HuH-7.5 (cell line): ENCODE measurements at regions not wholly inside any gene's neighbourhood (a gene's known extent, or its start where the extent isn't known, plus 50 kb on each side); places are given as distances from the start of the nearest gene placed in this dataset.
"Not testable (repeated sequence)": the region's sequence is repeated elsewhere in the genome, so short reads cannot be mapped to it uniquely, and the experiment has no call there.

Experiments used
- DNase-seq: peaks from one replicate; pipeline ENCODE4 v3.0.0; 2011; ENCODE audit warnings: low spot score

DNA sequence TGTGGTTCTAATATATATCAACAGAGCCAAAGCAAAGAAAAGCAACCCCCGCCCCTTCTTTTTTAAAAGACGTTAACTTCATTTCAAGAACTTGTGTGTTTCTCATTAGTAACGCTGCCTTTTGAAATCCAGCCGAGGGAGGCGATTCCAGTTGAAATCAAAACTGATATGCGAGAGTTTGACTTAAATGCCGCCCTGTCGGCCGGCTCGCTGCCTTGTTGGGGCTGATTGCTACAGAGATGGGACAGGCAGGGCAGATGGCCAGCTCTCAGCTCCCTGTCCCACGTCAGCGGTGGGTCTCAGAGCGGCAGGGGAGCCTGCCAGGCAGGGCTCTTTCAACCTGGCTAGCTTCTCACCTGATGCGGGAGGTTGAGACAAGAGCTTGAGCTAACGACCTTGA is 51.9 kb upstream of the ALX4 start:
- no peak for DNase-seq

DNA sequence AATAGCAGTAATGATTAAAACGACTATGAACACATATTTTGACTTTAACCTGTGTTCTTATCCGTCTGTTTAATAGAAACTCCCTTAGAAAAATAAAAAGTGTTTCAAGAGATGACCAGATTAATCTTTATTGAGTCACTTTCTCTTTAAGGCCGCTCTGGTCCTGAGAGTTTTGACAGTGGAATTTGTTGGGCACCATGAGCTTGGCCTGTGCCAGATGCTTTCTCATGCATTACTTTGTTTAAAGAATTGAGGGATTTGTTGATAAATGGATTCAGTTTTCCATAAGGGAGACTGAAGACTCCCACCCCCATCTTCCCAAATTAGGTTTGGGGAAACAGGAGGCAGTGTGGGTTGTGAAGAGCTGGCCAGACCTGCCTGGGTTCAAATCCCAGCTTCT is 53.2 kb upstream of the ALX4 start:
- no peak for DNase-seq

DNA sequence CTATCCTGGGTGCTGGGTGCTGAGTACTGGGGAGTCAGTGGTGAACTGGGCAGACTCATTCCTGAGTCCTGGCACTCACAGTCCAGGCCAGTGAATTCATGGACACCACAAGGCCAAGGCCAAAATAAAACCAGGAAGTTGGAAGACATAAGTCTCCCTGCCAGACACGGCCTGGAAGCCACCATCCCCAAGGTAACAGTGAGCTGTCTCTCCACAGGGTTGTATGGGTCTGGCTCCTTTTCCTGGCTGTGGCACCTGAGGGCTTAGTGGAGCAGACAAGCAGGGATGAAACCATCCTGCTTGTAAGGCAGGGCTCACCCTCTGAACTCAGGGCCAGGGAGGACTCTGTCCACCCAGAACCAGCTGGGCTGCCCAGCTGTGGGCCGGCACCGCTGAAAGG is 54.7 kb upstream of the ALX4 start:
- no peak for DNase-seq

DNA sequence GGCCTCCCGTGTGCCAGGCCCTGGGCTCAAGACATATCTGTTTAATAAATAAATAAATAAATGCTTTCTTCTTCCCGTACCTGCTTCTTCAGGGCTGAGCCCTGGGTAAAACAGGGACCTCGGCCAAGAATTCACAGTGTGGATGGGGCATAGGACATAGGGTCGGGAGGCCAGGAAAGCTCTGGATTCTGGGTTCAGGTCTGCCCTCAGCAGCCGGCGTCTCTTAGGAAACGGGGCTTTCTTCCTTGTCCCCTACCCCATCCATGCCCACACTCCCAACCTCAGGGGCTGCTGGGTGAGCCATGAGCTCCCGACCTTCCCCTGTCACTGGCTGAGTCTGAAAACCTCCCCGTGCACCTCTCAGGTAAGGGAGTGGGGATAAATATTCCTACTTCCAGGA is 55.7 kb upstream of the ALX4 start:
- no peak for DNase-seq

DNA sequence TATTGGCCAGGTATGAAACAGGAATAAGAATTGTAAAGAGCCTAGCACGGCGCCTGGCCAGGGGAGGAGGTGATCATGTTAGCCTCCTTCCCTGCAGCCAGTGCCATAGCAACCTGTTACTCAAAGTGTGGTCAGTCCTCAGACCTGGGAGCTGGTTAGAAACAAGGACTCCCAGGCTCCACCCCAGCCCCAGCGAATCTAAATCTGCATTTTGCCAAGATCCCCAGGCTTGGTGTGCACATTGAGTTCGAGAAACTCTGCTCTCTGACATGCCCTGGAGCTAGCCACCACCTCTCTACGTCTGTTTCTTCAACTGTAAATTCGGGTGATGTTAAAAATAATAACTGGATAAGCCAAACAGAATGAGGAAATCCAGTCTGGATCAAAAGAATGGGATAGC is 56.1 kb upstream of the ALX4 start:
- no peak for DNase-seq

DNA sequence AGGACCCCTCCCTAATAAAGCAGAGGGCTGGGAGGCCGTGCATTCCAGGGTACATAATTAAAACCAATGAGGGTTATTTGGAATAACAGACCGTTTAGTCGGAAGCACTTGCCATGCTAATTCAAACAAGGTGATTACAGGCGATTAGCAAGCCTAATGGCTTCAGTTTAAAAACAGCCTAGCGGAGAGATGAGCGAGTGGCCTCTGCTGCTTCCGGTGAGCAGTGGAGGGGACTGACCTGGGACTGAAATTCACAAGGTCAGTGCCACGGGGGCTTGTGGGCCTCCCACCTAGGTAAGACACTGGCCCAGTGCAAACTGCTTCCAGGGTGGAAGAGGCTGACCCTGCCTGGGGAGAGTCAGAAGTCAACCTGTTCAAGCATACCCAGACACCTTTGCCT is 56.8 kb upstream of the ALX4 start:
- no peak for DNase-seq

DNA sequence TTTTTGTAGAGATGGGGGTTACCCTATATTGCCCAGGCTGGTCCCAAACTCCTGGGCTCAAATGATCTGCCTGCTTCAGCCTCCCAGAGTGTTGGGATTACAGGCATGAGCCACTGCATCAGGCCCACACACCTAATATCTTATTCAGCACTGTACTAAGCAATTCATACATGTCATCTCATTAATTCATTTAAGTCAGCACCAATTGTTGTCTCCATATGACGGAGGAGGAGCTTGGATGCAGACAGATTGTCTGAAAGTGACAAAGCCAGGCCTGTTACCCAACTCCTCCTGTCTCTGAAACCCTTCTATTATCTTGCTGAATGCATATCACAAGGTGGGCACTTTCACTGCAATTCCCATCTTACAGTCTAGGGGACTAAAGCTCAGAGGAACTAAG is 57.5 kb upstream of the ALX4 start:
- no peak for DNase-seq

DNA sequence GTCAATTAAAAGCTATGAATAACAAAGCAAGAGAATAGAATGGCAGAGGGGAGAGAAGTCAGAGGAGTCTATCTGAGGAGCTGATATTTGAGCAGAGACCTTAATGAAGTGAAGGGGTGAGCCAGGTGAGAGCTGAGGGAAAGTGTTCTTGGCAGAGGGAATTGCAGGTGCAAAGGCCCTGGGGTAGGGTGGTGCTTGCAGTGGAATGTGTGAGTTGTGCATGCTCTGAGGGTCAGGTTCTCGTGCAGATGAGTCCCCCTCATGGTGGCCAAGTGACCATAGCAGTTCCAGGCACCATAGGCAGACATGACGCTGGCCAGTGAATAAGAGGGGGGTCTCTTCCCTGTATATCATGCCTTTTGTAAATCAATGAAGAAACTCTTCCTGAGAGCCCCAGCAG is 58.9 kb upstream of the ALX4 start:
- DNase-seq = no peak

DNA sequence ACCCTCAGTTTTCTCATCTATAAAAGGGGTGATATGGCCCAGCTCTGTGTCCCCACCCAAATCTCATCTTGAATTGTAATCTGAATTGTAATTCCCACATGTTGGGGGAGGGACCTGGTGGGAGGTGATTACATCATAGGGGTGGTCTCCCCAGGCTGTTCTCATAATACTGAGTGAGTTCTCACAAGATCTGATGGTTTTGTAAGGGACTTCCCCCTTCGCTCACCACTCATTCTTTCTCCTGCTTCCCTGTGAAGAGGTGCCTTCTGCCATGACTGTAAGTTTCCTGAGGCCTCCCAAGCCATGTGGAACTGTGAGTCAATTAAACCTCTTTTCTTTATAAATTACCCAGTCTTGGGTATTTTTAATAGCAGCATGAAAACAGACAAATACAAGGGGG is 61.1 kb upstream of the ALX4 start:
- DNase-seq = not testable (repeated sequence)

DNA sequence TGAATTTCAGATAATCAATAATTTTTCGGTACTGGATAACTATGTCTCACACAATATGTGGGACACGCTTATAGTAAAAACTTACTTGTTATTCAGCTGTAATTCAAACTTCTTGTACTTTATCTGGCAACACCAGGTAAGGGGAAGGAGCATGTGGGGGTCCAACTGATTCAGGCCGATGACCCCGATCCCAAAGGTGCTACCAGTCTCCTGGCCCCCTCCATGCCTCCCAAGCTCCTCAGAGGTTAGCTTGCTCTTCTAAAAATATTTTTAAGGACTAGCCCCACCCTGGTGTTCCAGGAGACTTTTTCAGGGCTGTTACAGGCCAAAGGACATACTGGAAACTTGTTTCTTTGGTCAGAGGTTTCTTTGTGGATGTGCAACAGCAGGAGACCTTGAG is 61.8 kb upstream of the ALX4 start:
- no peak for DNase-seq

DNA sequence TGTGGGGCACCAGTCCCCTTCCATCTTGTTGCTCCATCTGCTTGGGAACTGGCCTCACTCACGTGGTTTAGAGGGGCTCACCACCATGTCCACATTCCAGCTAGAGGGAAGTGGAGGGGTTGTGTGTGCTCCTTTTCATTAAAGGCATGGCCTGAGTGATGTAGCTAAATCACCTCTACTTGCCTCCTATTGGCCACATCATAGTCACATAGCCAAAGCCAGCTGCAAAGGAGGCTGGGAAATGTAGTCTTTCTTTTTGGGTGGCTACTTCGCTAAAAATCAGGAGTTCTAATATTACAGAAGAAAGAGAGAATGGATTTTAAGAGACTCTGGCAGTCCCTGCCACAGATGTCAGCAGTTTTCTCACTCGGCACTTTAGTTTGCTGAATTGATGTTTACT is 63.0 kb upstream of the ALX4 start:
- DNase-seq = no peak

DNA sequence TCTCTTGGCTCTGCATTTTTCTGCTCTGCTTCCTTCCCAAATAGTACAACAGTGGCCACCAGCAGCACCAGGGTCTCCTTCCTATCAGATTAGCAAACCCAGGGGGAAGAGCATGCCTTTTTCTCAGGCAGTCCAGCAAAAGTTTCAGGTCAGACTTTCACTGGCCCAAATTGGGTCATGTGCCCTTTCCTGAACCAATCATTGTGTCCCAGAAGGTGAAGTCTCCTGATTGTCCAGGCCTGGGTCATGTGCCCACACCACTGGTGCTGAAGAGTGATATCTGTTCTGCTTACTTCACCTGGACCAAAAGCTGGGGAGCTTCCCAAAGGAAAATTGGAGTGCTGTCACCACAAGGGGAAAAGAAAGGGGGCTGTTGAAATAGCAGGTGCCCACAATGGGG is 64.1 kb upstream of the ALX4 start:
- DNase-seq = no peak

DNA sequence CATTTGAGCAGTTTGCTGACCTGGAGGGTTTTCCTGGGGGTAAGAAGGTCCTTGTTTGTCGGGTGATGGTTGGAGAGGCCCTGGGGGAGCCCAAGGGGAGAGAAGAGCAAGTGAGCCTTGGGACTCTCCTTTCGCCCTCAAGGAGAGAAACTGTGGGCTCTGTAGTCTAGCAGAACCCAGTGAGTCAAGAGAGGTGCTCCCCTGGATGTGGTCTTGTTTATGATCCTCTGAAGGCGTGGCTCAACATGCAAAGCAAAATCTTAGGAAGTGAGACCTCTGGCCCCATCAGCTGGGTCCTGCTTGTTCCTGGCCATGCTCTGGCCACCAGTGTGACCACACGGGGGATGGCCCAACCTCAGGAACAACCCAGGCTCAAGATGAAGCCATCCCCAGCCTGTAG is 66.5 kb upstream of the ALX4 start:
- DNase-seq = no peak

DNA sequence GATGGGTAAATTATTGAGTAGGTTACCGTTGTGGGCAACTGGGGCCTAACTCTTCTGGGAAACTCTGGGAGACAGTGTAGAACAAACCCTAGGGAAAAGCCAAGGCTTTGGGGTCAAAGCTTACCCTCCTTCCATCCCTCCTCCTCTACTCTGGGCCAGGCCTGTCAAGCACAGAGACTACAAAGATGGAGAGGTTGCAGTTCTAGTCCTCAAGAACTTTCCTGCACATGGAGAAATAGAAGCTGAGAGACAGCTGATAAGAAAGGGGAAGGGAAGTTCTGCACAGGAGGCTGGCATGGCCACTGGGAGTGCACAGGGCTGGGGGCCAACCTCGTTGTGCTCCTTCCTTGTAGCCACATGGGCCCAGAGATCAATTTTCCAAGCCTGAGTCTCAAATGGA is 67.2 kb upstream of the ALX4 start:
- DNase-seq = no peak

DNA sequence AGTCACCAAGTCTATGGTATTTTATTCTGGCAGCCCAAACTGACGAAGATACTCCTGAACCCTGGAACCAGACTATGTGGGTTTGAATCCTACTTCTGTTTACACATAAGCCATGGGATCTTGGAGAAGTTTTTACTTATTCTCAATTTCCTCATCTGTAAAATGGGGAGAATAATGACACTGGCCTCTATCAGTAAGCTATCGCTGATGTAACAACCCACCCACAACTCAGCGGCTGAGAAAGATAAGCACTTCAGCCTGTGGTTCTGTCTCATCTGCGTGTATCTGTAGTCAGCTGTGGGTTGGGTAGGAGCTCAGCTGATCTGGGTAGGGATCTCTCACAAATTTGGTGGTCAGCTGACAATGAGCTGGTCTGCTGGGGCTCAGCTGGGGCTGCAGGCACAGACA is 68.0 kb upstream of the ALX4 start:
- DNase-seq = no peak

DNA sequence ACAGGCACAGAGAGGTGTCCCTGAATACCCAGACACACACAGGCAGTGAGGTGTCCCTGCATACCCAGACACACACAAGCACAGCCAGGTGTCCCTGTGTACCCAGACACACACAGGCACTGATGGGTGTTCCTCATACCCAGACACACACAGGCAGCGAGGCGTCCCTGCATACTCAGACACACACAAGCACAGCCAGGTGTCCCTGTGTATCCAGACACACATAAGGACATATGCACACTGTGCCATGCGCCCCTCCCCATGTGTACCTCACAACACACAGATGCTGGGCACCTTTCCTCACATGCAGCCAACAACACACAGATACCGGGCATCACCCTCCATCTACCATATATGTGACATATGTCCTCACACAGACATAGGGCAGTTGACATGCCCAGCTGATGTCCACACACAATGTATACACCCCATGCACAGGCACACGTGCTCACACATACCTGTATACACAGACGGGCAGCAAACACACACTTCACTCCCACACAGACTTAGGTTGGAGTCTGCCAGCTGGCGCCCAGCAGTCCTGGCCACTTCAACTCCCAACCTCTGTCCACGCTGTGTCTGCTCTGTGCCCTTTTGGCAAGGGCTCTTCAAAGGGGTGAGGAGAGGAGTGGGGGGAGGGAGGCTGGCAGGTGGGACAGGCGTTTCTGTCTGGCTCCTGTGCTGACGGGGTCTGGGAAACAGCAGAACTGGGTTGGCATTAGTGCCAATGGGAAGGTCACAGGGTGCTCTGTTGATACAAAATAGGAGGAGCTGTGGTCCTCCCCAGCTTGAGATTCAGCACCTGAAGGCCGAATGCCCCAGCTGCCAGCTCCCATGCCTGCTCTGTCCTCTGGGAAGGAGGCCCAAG is 69.4 kb upstream of the ALX4 start:
- DNase-seq = no peak

DNA sequence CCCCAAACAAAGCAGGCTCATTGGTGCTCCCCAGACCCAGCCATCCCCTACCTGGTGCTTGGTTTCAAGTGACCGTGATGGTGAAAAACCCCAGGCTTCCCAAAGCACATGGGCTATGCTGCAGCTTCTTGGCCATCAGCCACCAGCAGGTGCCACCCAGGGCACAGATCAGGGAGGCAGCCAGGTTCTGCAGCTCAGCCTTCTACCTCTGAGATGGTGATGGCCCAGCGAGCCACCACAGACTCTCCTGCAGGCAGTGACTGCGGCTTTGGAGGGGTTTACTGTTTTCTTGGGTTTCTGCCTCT is 70.0 kb upstream of the ALX4 start:
- no peak for DNase-seq

DNA sequence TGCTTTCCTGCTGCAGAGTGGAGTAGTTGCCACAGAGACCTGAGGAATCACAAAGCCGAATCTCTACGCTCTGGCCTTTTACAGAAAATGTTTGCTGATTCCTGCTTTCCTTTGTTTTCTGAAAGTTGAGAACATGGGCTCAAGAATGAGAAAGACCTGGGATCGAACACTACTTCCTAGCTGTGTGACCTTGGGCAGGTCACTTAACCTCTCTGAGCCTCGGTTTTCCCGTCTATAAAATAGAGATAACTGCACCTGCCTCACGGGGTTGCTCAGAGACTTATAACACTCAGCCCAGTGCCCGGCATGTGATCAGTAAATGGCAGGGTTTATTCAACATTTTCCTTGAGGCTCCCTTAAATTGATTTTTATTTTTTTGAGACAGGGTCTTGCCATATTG is 70.9 kb upstream of the ALX4 start:
- no peak for DNase-seq

DNA sequence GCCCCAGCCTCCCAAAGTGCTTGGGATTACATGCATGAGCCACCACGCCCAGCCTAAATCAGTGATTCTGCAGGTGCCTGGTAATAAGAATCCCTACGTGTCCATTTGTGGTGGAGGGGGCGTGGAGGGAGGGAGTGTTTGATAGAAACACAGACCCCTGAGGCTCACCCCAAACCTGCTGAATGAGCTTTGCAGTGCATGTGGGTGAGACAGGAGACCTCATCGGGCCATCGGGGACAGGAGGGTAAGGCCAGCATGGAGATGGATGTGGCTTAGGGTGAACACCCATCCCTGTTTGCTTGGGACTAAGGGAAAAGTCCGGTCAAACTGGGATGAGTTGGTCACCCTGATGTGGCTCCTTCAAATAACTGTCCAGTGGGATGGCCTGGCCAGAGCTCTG is 71.3 kb upstream of the ALX4 start:
- DNase-seq = no peak

DNA sequence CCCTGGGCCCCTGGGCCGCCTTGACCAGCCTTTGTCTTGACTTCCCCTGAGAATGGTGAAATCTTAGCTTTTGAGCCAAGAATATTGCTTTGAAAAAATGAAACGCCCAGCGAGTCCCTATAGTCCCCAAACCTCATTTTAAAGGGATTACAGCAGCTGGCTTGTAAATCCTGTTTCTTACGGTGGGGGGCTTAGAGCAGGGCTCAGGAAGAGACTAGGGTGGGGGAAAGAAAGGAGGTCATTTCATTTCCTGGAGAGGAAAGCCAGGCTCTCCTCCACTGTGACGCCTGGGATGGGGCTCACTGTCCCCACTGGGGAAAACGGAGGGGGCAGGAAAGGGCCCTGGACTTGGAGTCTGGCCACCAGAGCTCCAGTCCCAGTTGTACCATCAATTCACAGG is 72.2 kb upstream of the ALX4 start:
- DNase-seq = no peak

DNA sequence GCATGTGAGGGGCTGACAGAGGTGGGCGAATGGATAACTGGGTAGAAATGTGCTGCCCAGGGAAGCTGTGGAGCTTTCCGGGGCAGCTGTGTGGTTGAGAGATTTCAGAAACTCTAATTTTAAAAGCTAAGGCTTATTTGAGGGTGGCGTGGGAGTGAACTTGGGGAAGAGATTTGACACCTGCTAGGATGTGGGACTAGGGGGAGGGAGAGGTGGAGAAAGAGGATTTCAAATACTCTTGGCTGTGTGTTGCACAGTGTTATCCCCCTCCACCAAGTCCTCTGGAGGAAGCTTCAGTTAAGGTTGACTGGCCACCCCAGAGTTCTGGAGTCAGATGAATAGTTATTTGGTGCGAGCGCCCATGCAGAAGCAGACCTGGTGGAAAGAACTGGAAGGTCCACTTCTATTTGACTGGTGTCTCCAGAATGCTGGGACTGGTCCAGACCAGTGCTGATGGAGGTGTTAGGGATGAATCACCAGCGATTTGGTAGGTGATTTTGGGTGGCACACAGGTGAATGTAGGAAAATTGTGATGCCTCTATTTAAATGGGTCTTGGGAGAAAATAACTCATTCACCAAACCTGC is 72.8 kb upstream of the ALX4 start:
- DNase-seq = no peak

DNA sequence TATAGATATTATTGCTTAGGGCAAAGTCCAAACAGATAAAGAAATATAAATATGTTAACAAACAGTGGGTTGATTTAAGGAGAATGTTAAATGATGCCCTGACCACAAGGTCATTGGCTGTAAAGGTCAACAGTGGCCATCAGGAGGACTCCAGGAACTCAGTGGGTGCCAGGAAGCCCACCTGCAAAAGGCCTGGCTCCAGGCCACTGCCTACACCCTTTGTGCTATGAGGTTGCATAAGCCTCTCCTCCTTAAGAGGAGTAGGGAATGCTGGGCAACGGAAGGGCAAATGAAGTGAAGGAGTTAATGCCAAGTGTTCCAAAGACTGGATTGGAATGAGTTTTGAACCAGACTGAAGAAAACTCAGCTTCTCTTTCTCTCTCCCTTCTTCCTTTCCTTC is 73.3 kb upstream of the ALX4 start:
- no peak for DNase-seq

DNA sequence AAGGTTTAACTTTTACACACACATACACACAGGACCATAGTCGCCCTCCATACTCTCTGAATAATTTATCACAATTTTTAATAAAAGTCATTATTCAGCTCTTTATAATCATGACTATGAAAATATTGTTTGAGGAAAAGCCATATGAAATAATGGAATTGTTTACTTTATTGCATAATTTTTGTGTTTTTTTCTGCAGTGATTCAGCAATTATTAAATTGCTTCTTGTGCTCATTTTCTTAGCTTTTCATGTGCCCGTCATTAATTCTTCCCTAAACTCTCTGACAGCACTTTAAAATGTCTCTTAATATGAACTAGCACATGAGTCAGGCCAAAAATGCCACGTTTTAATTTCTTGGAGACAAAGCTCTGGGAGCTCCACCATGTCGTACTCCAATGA is 77.5 kb upstream of the ALX4 start:
- no peak for DNase-seq

DNA sequence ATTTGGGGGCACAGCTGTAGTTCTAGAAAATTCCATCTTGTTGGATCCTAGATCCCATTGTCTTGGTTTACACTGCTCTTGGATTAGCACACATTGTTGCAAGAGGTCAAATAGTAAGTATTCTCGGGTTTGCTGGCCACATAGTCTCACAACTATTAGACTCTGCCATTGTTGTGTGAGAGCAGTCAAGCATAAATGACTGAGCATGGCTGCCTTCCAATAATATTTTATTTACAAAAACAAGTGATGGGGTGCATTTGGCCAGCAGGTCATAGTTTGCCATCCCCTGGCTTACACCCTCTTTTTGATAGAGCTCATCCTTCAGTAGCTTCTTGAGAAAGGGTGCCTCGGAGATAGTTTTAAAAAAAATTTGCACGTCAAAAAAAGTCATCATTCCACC is 77.9 kb upstream of the ALX4 start:
- no peak for DNase-seq
